Activated naive CD4-positive, alpha-beta T cell treated with Interleukin-2 at 50 U/mL for 16 hours (primary cell): ENCODE measurements at regions not wholly inside any gene's neighbourhood (a gene's known extent, or its start where the extent isn't known, plus 50 kb on each side); places are given as distances from the start of the nearest gene placed in this dataset.

Experiments used
- DNase-seq: peaks from one replicate; pipeline ENCODE4 v3.0.0-alpha.2; 2020

DNA sequence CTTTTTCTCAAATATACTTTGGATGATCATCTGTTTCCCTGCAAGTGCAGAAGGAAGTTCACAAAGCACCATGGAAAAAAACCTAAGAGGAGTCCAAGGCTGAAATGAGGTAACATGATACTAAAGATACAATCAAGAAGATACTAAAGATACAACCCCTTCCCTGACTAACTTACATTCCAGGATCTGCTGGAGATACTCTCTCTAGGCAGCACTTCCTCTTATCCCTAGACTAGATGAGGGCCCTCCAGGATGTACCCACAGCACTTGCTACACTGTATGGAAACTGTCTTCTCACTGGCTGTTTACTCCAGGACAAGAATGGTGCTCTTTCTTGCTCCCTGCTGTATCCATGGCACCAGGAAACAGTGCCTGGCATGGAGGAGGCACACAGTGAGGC, 116.4 kb upstream of the NFE2L3 start:
- DNase-seq = no peak

DNA sequence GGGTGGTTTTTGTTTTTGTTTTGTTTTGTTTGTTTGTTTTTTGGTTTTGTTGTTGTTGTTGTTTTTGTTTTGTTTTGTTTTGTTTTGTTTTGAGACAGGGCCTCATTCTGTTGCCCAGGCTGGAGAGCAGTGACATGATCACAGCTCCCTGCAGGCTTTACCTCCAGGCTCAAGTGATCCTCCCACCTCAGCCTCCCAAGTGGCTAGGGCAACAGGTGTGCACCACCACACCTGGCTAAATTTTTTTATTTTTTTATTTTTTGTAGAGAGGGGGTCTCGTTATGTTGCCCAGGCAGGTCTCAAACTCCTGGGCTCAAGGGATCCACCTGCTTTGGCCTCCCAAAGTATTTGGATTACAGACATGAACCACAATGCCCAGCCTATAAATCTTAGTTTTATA, 115.9 kb upstream of the NFE2L3 start:
- DNase-seq = no peak

DNA sequence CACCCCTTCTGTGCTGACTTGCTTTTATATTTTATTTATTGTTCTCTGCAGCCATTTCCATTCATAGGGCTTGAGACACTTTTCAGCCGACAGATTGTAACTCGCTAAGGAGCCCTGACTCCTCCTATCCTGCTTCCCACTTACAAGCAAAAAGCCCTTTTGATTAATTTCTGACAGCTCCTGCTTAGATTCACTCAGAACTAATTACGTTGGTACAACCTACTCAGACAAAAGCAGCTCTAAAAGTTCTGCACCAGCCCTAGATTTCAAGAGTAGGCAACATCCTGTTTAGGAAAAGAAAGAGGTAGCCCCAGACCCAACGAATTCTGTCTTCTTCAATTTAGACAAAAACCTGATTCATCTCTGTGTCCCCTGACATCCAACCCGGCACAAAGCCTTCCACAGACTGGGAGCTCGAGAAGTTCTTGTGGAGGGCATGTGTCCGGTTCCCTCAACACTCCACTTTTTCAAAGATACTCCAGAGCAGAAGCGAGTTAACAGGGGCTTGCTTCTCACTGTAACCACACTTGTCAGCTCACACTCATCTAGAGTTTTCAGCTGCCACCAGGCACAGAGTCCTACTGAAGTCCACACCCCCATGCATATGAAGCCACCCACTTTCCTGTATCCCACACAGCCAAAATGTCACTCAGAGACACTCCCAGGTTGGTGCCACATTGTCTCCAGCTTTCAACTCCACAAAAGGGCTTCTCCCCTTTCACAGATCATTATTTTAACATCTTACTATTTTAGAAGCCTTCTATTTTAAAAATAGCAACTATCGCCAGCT, 113.6 kb upstream of the NFE2L3 start:
- DNase-seq = no peak

GRCh38 chr7:26040085-26040484, 111.9 kb upstream of the NFE2L3 start:
- DNase-seq = no peak

DNA sequence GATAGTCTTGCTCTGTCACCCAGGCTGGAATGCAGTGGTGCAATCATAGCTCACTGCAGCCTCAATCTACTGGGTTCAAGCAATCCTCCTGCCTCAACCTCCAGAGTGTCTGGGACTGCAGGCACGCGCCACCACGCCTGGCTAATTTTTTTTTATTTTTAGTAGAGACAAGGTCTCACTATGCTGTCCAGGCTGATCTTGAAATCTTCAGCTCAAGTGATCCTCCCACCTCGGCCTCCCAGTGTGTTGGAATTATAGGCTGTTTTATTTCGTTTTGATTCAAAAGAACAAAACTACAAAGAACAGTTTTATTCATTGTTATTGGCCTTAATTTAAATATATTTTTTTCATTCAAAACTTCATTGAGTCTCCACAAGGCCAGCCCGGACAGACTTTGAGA, 109.8 kb upstream of the NFE2L3 start:
- DNase-seq = no peak

DNA sequence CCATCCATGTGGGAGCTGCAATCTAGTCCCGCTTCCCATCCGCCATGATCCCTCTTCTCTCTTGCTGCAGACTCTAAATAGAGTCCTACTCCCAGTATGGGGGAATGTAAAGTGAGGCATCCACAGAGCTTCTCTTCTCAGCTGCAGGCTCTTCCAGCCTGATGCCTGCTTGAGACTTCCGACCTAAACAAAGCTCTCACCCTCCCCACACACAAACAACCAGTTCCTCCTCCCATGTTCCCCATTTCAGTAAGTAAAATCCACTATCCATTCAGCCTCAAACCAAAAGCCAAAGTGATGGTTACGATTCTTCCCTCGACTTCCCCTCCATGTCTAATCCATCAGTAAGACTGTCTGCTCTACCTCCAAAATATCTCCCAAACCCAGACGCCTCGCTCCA, 108.2 kb upstream of the NFE2L3 start:
- DNase-seq = no peak

- no peak for DNase-seq
Observed at GRCh38 chr7:26044320-26044719, 107.7 kb upstream of the NFE2L3 start.

- no peak for DNase-seq
Observed at GRCh38 chr7:26046150-26046549, 105.8 kb upstream of the NFE2L3 start.

GRCh38 chr7:26046878-26047277, 105.1 kb upstream of the NFE2L3 start:
- no peak for DNase-seq

GRCh38 chr7:26048663-26049062, 103.3 kb upstream of the NFE2L3 start:
- no peak for DNase-seq

GRCh38 chr7:26049081-26049480, 102.9 kb upstream of the NFE2L3 start:
- DNase-seq = no peak

GRCh38 chr7:26051021-26051420, 101.0 kb upstream of the NFE2L3 start:
- DNase-seq = no peak

DNA sequence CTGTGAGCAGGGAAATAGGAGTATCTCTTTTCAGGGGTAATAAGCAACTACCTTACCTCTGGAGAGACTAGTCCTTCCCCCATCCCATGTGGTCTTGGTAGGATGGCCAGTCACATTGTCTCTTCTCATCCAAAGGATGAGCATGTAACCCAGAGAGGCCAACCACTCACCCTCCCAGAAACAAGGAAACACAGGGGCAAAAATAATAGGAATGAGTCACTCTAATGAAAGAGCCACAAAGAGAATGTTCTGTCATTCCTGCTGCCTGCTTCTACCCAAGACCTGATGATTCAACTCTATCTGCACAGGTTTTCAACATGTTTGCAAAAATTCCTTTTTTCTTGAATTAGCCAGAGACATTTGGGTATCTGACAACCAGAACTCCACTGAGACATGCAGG, 99.3 kb upstream of the NFE2L3 start:
- DNase-seq = no peak

DNA sequence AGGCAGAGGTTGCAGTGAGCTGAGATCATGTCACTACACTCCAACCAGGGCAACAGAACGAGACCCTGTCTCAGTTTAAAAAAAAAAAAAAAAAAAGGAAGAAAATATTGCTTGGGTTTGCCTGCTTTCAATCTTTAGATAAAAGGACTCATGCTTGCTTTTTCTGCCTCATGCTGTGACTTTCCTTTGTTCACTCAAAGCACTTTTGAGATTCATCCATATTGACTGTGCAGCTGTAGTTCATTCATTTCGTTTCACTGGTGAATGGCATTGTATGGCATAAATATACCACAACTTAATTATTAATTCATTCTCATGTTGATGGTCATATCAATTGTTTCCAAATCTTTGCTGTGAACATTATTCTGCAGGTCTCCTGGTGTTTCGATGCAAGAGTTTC, 97.6 kb upstream of the NFE2L3 start:
- no peak for DNase-seq

- DNase-seq = no peak
Observed at GRCh38 chr7:26055241-26055640, 96.8 kb upstream of the NFE2L3 start.

GRCh38 chr7:26060733-26061677, 91.0 kb upstream of the NFE2L3 start:
- no peak for DNase-seq

DNA sequence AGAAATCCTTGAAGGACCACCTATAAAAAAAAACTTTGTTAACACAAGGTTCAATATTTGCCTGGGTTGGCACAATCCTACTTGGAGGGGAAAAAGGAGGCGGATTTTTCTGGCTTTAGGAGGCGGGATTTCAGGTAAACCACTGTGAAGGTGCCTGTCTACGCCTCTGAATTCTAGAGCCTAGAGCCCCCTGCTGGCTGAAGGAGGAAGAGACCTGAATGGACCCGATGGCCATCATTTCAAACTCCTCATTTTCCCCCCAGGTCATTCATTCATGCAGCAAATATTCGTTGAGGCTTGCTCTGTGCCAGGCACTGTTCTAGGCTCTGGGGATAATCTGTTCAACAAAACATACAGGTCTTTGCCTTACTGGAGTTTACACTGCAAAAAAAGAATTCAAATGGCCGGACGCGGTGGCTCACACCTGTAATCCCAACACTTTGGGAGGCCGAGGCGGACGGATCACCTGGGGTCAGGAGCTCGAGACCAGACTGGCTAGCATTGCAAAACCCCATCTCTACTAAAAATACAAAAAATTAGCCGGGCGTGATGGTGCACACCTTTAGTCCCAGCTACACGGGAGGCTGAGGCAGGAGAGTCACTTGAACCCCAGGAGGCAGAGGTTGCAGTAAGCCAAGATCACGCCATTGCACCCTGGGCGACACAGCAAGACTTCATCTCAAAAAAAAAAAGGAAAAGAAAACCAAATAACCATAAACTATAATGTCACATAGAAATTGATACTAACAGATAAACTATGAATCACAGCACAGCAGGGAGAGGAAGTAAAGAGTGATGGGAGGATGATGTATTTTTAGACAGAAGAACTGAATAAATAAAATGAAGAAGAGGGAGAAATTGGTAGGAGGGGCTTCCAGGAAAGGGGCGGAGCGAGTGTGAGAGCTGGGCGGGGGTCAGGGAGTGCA, 90.1 kb upstream of the NFE2L3 start:
- DNase-seq = peak; percentile 75

- no peak for DNase-seq
Observed at GRCh38 chr7:26065652-26066051, 86.3 kb upstream of the NFE2L3 start.

GRCh38 chr7:26066736-26067135, 85.3 kb upstream of the NFE2L3 start:
- DNase-seq = no peak

DNA sequence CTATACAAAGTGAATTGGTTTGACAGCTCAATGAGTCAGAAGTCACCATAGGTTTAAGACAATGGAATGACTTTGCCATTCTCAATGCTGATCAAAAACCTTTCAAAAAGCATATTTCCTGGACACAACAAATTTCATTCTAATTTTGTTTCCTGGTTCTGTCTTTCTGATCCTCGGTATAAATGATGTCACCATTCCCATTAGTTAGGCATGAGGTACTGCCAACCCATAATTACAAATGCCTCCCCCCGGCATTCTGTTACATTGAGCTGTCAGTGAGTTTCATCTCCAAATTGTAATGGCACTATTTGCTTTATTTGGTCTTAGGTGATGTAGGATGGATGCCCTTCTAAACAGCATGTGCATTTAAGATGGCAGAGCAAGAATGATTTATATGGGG, 81.7 kb upstream of the NFE2L3 start:
- DNase-seq = no peak

DNA sequence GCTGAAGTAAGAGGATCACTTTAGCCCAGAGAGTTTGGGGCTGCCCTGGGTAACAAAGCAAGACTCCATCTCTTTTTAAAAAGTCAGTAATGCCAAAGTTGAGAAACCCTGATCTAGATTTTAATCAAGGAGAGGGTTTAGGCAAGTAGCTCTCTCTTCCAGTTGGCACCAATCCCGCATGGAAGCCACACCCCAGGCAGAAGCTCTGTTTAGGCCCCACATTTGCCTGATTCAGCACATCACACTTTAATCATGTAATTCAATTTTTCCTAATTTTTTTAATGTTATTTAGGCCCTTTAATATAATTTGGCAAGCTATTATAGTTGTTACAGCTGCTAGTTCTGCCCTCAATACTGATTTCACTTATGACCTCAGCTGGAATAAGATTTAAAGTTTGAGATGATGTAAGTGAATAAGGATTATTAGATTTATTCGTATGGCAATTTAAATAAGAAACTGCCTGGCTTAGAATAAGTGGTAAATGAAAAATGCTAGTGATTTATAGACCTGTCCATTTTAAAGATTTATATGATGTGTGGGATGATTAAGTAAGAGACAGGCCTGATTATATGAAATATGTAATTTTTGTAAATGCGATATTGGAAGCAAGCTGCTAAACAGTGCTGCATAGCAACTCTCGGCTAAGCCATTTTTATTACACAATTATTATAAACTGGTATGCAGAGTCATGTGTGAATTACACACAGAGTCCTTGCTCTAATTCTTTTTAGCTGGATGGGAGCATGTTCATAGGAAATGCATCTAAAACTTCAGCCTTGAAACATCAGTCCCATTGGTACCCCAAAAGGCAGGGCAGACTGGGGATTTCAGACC, 80.2 kb upstream of the NFE2L3 start:
- no peak for DNase-seq

- no peak for DNase-seq
Observed at GRCh38 chr7:26073041-26073440, 79.0 kb upstream of the NFE2L3 start.
